ENCODE measurements at regions not wholly inside any gene's neighbourhood (a gene's known extent, or its start where the extent isn't known, plus 50 kb on each side); places are given as distances from the start of the nearest gene placed in this dataset.

DNA sequence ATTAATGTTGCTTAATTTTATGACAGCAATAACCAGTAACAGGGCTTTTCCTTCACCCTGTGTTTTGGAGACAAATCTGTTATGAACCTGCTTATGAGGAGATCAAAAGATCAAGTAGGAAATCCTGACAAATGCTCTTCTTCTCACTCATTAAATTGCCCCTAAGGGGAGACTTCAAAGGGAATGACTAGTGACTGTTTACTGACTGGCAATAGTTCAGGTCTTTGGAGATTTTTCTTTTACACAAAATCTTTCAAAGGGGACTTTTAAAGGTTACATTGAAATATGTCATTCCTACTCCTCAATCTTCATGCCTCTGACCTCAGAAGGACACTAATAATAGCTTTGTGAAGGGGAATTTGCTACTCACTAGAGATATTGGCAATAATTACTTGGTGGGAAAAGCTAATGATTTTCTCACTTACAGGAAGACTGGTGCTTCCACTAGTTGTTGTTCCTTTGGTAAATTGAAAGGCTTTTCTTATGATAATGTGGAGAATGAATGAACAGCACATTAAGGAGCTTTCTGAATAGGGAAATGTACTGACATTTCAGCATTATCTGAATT lies 292.9 kb upstream of the CA10 start:
- no peak for TF ChIP-seq CTCF (conservative IDR thresholded peaks at IDR 0.05; ENCODE audit: low read depth, low read length)
- Histone ChIP-seq H2AFZ (ENCODE audit: low read depth) (no peak overlapping the region), H3K79me2 (ENCODE audit: insufficient read depth, low read depth) (no peaks in the 10 kb centered on the region)

GRCh38 chr17:52442350-52442749 lies 283.8 kb upstream of the CA10 start:
- Histone ChIP-seq H4K20me1 (ENCODE audit: insufficient read depth) (no peaks in the 10 kb centered on the region), H3K9ac (no peak overlapping the region)

More for the DNA sequence above, 292.9 kb upstream of the CA10 start:
- no peak overlapping the region for H3K27ac ChIP-seq
- H4K20me1 ChIP-seq (ENCODE audit: insufficient read depth), result no peaks in the 10 kb centered on the region
- peaks cover 9% of the 10 kb centered on the region for H3K4me1 ChIP-seq (ENCODE audit: low read depth, poor library complexity, severe bottlenecking)
- H3K4me3 ChIP-seq (IDR thresholded peaks at IDR 0.05; ENCODE audit: insufficient read depth, low read depth, low read length), result no peak overlapping the region
- H3K9ac ChIP-seq, result no peak overlapping the region
- no peak overlapping the region for H3K4me2 ChIP-seq
- H3K27me3 ChIP-seq (ENCODE audit: insufficient read depth, low read depth), result no peaks in the 10 kb centered on the region
- H3K36me3 ChIP-seq (ENCODE audit: insufficient read depth), result no peaks in the 10 kb centered on the region

DNA sequence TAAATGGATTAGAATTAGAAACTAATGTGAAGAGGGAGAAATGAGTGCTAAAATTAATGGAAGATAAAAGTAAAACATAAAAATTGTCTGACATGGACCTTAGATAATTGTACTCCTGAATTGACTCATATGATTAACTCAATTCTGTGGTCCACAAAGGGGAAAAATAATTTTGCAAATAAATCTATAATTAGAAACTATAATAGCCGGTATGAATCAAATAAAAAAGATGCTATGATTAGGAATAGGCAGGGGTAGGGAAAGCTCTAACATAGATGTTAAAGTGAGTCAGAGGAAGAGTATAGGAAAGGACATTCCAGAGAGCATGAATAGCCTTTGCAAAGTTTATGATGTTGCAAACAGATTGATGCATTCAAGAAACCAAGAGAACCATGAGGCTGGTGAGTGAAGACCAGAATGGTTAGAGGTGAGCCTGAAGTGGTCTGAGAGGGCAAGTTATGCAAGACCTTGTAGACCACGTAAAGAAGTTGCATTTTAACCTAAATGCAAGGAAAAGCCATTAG lies 262.1 kb upstream of the CA10 start:
- no peak overlapping the region for H3K27ac ChIP-seq
- H3K36me3 ChIP-seq (ENCODE audit: insufficient read depth), result no peaks in the 10 kb centered on the region
- TF ChIP-seq CTCF (conservative IDR thresholded peaks at IDR 0.05; ENCODE audit: low read depth, low read length), result no peak
- H3K4me2 ChIP-seq, result no peak overlapping the region
- no peaks in the 10 kb centered on the region for H3K27me3 ChIP-seq (ENCODE audit: insufficient read depth, low read depth)
- no peak overlapping the region for H3K9ac ChIP-seq
- no peaks in the 10 kb centered on the region for H3K4me1 ChIP-seq (ENCODE audit: low read depth, poor library complexity, severe bottlenecking)
- H3K4me3 ChIP-seq (IDR thresholded peaks at IDR 0.05; ENCODE audit: insufficient read depth, low read depth, low read length), result no peak overlapping the region
- no peaks in the 10 kb centered on the region for H3K79me2 ChIP-seq (ENCODE audit: insufficient read depth, low read depth)
- H2AFZ ChIP-seq (ENCODE audit: low read depth), result no peak overlapping the region
- no peaks in the 10 kb centered on the region for H4K20me1 ChIP-seq (ENCODE audit: insufficient read depth)

More at GRCh38 chr17:52442350-52442749, 283.8 kb upstream of the CA10 start:
- Histone ChIP-seq H3K4me2 (no peak overlapping the region), H3K36me3 (ENCODE audit: insufficient read depth) (no peaks in the 10 kb centered on the region), H3K4me3 (IDR thresholded peaks at IDR 0.05; ENCODE audit: insufficient read depth, low read depth, low read length) (no peak overlapping the region), H3K4me1 (ENCODE audit: low read depth, poor library complexity, severe bottlenecking) (peaks cover 16% of the 10 kb centered on the region), H3K79me2 (ENCODE audit: insufficient read depth, low read depth) (no peaks in the 10 kb centered on the region), H3K27me3 (ENCODE audit: insufficient read depth, low read depth) (no peaks in the 10 kb centered on the region), H3K27ac (no peak overlapping the region), H2AFZ (ENCODE audit: low read depth) (no peak overlapping the region)
- no peak for TF ChIP-seq CTCF (conservative IDR thresholded peaks at IDR 0.05; ENCODE audit: low read depth, low read length)

- Histone ChIP-seq H3K4me3 (IDR thresholded peaks at IDR 0.05; ENCODE audit: insufficient read depth, low read depth, low read length) (no peak overlapping the region), H3K9ac (no peak overlapping the region), H3K4me1 (ENCODE audit: low read depth, poor library complexity, severe bottlenecking) (no peaks in the 10 kb centered on the region), H3K79me2 (ENCODE audit: insufficient read depth, low read depth) (no peaks in the 10 kb centered on the region), H3K4me2 (no peak overlapping the region), H3K36me3 (ENCODE audit: insufficient read depth) (no peaks in the 10 kb centered on the region), H3K27ac (no peak overlapping the region), H3K27me3 (ENCODE audit: insufficient read depth, low read depth) (no peaks in the 10 kb centered on the region), H2AFZ (ENCODE audit: low read depth) (no peak overlapping the region), H4K20me1 (ENCODE audit: insufficient read depth) (no peaks in the 10 kb centered on the region)
- TF ChIP-seq CTCF (conservative IDR thresholded peaks at IDR 0.05; ENCODE audit: low read depth, low read length), result no peak
These were observed 260.7 kb upstream of the CA10 start for GRCh38 chr17:52419229-52419641.
